ENCODE measurements at regions not wholly inside any gene's neighbourhood (a gene's known extent, or its start where the extent isn't known, plus 50 kb on each side); places are given as distances from the start of the nearest gene placed in this dataset.
"Not testable (repeated sequence)": the region's sequence is repeated elsewhere in the genome, so short reads cannot be mapped to it uniquely, and the experiment has no call there.

- not testable (repeated sequence) for TF ChIP-seq EZH2phosphoT487 (IDR thresholded peaks at IDR 0.05; ENCODE audit: insufficient read depth, low read depth); EZH2 (IDR thresholded peaks at IDR 0.05; ENCODE audit: insufficient read depth, poor library complexity, severe bottlenecking)
Observed at GRCh38 chr2:7878266-7878665, 803.6 kb upstream of the ID2 start.

Measured in GM23248 (cell line).